ENCODE measurements at regions not wholly inside any gene's neighbourhood (a gene's known extent, or its start where the extent isn't known, plus 50 kb on each side); places are given as distances from the start of the nearest gene placed in this dataset.

- H3K4me1 Mint-ChIP-seq, result no peaks in the 10 kb centered on the region
- H3K4me1 ChIP-seq (ENCODE audit: control insufficient read depth in 2 of 2, insufficient read depth in 2 of 2, low read length in 2 of 2), result no peaks in the 10 kb centered on the region
- no peaks in the 10 kb centered on the region for H3K9me3 Mint-ChIP-seq (ENCODE audit: insufficient read depth)
- ATAC-seq (ENCODE audit: low read depth) (no peak), DNase-seq (no peak)
- 97% methylated on average over 5 of the region's 8 CpGs for WGBS (ENCODE audit: insufficient coverage)
- no peak overlapping the region for H3K4me2 ChIP-seq (replicated peaks; ENCODE audit: low read depth, low read length, poor library complexity, severe bottlenecking)
- ChIA-PET CTCF (no interaction called here), POLR2A (no interaction called here)
- H3K36me3 ChIP-seq (replicated peaks in 1 of 2; ENCODE audit: control extremely low read depth in 1 of 2, control insufficient read depth in 1 of 2, extremely low read depth in 1 of 2, insufficient read depth in 2 of 2, low read length in 1 of 2), result no peaks in the 10 kb centered on the region
- no peaks in the 10 kb centered on the region for H3K27me3 ChIP-seq (replicated peaks in 1 of 4; ENCODE audit: control extremely low read depth in 1 of 4, control insufficient read depth in 3 of 4, insufficient read depth in 4 of 4, low read length in 3 of 4)
- intact Hi-C loops (cut with micrococcal nuclease), result no loop called here
- H3K4me3 Mint-ChIP-seq, result no peak overlapping the region
- peaks cover 0 to 8% (median 0%) of the 10 kb centered on the region in 3 donors for H3K9me3 ChIP-seq (ENCODE audit: control extremely low read depth in 1 of 3, control insufficient read depth in 2 of 3, insufficient read depth in 1 of 3, low read length in 2 of 3)
- H3K9ac ChIP-seq (ENCODE audit: low read length), result no peak overlapping the region
- no peak for TF ChIP-seq EZH2 (IDR thresholded peaks at IDR 0.05; ENCODE audit: borderline replicate concordance, insufficient read depth, low read depth, low read length, poor library complexity, severe bottlenecking)
- no peak for TF ChIP-seq CTCF (IDR thresholded peaks at IDR 0.05)
- H3K27me3 Mint-ChIP-seq, result no peaks in the 10 kb centered on the region
- no peak overlapping the region for H3K27ac ChIP-seq (ENCODE audit: low read length in 2 of 2)
- H4K20me1 ChIP-seq (ENCODE audit: control insufficient read depth, insufficient read depth, low read length, poor library complexity, severe bottlenecking), result no peaks in the 10 kb centered on the region
- H3K4me3 ChIP-seq (ENCODE audit: control extremely low read depth in 1 of 5, extremely low read depth in 1 of 5, insufficient read depth in 1 of 5, low read depth in 2 of 5, low read length in 4 of 5), result no peak overlapping the region
- no peak overlapping the region for H3K27ac Mint-ChIP-seq
- H2AFZ ChIP-seq (ENCODE audit: insufficient read depth, low read depth, low read length, poor library complexity, severe bottlenecking), result no peak overlapping the region
- H3K79me2 ChIP-seq (ENCODE audit: control insufficient read depth, insufficient read depth, low read length), result no peaks in the 10 kb centered on the region
These were observed 244.3 kb downstream of the GLI2 start for GRCh38 chr2:120979921-120980320.

- Mint-ChIP-seq H3K27me3 (no peaks in the 10 kb centered on the region), H3K4me1 (no peaks in the 10 kb centered on the region), H3K9me3 (ENCODE audit: insufficient read depth) (no peaks in the 10 kb centered on the region), H3K27ac (no peak overlapping the region), H3K4me3 (no peak overlapping the region)
- Histone ChIP-seq H3K9ac (ENCODE audit: low read length) (no peak overlapping the region), H3K36me3 (replicated peaks in 1 of 2; ENCODE audit: control extremely low read depth in 1 of 2, control insufficient read depth in 1 of 2, extremely low read depth in 1 of 2, insufficient read depth in 2 of 2, low read length in 1 of 2) (no peaks in the 10 kb centered on the region), H3K4me2 (replicated peaks; ENCODE audit: low read depth, low read length, poor library complexity, severe bottlenecking) (no peak overlapping the region), H3K79me2 (ENCODE audit: control insufficient read depth, insufficient read depth, low read length) (no peaks in the 10 kb centered on the region), H3K9me3 (ENCODE audit: control extremely low read depth in 1 of 3, control insufficient read depth in 2 of 3, insufficient read depth in 1 of 3, low read length in 2 of 3) (peaks cover 0 to 8% (median 0%) of the 10 kb centered on the region in 3 donors), H3K27ac (ENCODE audit: low read length in 2 of 2) (no peak overlapping the region), H3K4me3 (ENCODE audit: control extremely low read depth in 1 of 5, extremely low read depth in 1 of 5, insufficient read depth in 1 of 5, low read depth in 2 of 5, low read length in 4 of 5) (no peak overlapping the region), H3K4me1 (ENCODE audit: control insufficient read depth in 2 of 2, insufficient read depth in 2 of 2, low read length in 2 of 2) (no peaks in the 10 kb centered on the region), H2AFZ (ENCODE audit: insufficient read depth, low read depth, low read length, poor library complexity, severe bottlenecking) (no peak overlapping the region), H3K27me3 (replicated peaks in 1 of 4; ENCODE audit: control extremely low read depth in 1 of 4, control insufficient read depth in 3 of 4, insufficient read depth in 4 of 4, low read length in 3 of 4) (no peaks in the 10 kb centered on the region), H4K20me1 (ENCODE audit: control insufficient read depth, insufficient read depth, low read length, poor library complexity, severe bottlenecking) (no peaks in the 10 kb centered on the region)
- intact Hi-C loops (cut with micrococcal nuclease), result no loop called here
- WGBS (ENCODE audit: insufficient coverage), result 60% methylated on average over 1 of the region's 4 CpGs
- CTCF ChIA-PET, result no interaction called here
- ATAC-seq (ENCODE audit: low read depth) (no peak), DNase-seq (no peak)
- POLR2A ChIA-PET, result no interaction called here
- TF ChIP-seq EZH2 (IDR thresholded peaks at IDR 0.05; ENCODE audit: borderline replicate concordance, insufficient read depth, low read depth, low read length, poor library complexity, severe bottlenecking) (no peak), CTCF (IDR thresholded peaks at IDR 0.05) (no peak)
These were observed 245.8 kb downstream of the GLI2 start for GRCh38 chr2:120981443-120981842.

Data from B cell (primary cell).